Left renal cortex interstitium (tissue), 4 donors: ENCODE measurements at regions not wholly inside any gene's neighbourhood (a gene's known extent, or its start where the extent isn't known, plus 50 kb on each side); places are given as distances from the start of the nearest gene placed in this dataset.
A peak's percentile ranks its signal among the peaks of the same experiment; 100 is the strongest.
"Not testable (repeated sequence)": the region's sequence is repeated elsewhere in the genome, so short reads cannot be mapped to it uniquely, and the experiment has no call there.

Experiments
- DNase-seq, 4 donors: peaks; one replicate each; pipeline ENCODE4 v3.0.0-alpha.2; 2013; ENCODE audit warnings: low read depth in 4 of 4, low spot score in 2 of 4, missing footprints in 1 of 4

DNA sequence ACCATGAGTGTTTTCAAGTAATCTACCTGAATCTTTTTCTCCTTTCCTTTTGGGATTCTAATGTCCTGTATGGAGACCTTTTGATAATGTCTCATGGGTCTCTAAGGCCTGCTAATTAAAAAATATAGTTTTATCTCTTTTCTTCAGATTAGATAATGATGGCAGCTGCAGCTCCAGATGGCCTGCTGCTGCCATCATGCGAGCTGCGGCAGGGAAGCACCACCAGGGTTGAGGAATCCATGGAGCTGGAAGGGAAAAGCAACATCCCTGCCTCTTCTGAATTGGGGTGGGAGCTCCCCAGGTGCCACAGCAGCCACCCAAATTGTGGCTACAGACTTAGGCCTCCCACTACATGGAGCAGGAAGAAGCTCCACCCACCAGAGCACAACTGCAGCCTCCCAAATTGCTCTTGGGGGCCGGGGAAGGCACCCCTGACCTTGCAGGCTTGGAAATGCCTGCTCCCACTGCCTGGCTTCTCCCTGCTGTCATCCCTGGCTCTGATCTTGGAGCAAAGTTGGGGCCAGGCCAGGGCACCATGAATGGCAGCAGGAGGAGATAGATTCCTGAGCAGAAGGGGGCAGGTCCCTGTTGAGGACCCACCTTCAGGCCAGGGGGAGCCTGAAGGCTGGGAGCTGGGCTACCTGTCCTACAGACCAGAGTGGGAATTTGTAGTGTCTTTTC, 189.6 kb upstream of the MAN1A1 start:
- no peak for DNase-seq

GRCh38 chr6:119536666-119537065, 187.1 kb upstream of the MAN1A1 start:
- no peak for DNase-seq

GRCh38 chr6:119535332-119535731, 185.8 kb upstream of the MAN1A1 start:
- no peak for DNase-seq

GRCh38 chr6:119533603-119534279, 184.2 kb upstream of the MAN1A1 start:
- no peak for DNase-seq

GRCh38 chr6:119527231-119527578, 177.6 kb upstream of the MAN1A1 start:
- DNase-seq = no peak

GRCh38 chr6:119526561-119527230, 177.1 kb upstream of the MAN1A1 start:
- DNase-seq = no peak

DNA sequence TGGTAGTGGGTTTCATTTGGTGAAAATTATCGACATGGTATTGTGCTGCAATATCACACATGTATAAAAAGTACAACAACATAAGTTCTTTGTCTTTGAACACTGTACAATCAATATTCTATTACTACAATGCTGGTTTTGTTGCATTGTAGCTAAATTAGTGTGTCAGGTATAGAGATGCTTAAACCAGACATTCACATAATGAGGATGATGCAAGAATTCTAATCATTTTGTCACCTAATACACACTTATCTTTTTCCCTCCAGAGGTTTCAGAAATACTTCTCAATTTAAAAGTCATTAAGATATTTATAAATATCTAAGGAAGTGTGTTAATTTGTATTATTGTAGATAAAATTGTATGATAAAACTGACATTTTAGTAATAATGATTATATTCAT, 174.8 kb upstream of the MAN1A1 start:
- no peak for DNase-seq

GRCh38 chr6:119523556-119523955, 174.0 kb upstream of the MAN1A1 start:
- DNase-seq = no peak

DNA sequence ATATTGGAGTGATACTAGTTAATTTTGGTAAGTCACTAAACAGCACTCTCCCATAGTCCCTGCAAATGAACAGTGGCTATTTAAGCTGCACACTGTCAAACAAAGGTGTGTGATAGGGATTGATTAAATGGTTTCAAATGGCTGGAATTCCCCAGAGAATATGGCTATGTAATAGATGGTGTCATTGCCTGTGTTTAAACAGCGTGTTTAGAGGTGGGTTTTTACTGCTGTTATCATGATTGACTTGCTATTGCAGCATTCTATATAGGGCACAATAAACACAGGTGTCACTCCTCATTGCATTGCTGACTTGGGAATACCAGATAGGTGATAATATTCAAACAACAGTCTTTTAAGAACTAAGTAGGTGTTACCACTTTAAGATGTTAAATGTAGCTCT, 171.7 kb upstream of the MAN1A1 start:
- no peak for DNase-seq

DNA sequence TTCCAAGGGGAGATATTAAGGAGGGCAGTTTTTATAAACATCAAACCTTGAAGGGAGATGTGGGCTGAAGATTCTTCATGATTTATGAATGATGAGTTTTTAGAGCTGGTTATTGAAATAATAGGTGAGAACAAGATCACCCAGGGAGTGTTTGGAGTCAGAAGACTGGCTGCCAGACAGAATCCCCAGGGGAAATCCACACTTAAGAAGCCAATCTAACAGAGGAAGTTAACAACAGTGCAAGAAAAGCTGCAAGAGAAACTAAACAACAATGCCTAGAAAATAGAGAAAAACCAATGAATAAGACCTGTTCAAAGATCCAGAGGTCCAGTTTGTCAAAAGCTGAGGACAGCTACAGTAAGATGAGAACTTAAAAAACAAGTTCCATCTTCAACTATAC, 167.9 kb upstream of the MAN1A1 start:
- no peak for DNase-seq

DNA sequence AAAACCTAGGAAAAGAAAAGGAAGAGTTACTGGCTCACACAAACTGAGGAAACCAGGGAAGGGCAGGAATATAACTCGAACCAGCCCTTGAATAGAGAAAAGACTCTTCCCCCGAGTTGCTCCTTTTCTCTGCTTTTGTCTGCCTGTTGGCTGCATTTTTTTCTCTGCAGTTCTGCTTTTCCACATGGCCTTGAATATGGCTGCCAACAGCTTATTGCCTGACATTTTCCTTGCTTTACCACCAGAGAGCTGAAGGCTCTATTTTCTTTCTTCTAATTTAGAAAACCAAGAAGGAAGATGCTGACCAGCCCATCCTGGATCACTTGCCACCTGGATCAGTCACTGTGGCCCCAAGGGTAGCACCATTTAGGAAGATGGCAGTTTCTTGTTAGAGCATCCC, 164.8 kb upstream of the MAN1A1 start:
- no peak for DNase-seq

GRCh38 chr6:119511024-119511423, 161.5 kb upstream of the MAN1A1 start:
- no peak for DNase-seq

DNA sequence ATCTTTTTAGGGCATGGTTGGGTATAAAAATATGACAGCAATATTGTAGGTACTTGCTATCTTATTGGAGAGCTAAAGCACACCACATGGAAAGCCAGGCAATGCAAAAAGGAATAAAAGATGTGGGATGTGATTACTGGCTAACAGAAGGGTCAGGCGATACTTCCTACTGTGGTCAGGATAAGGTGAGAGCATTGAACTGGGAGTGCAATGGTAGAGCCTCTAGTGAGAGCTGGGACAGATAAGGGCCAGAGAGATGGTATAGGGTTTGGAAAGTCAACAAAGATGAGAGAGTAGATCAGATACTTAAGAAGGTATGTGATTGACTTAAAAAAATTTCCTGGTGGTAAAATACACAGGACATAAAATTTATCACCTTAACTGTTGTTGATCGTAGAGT, 160.7 kb upstream of the MAN1A1 start:
- DNase-seq = no peak

GRCh38 chr6:119506631-119507174, 157.1 kb upstream of the MAN1A1 start:
- no peak for DNase-seq

DNA sequence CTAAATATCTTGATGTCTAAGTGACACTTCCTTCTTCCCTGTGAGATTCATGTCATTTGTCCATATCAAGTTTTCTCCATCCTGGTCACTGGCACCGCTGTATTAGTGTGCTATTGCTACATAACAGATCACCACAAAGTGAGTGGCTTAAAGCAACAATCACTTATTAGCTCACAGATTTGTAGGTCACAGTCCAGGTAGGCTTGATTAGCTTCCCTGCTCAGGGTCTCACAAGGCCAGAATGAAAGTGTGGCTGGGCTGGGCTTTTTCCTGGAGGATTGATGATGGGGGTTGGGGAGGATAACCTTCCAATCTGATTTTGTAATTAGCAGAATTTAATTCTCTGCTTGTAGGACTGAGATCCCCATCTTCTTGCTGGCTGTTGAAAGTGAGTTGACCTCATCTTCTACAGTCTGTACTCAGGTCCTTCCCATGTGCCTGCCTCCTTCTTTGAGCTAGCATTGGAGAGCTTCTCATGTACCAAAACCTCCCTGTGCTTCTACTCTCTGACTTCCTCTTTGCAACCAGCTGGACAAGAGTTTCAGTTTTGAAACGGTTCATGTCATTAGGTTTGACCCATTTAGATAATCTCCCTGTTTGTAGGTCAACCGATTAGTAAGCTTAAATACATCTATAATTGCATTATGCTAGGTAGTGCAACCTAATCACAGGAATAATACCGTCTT, 152.4 kb upstream of the MAN1A1 start:
- DNase-seq = no peak

GRCh38 chr6:119499797-119500196, 150.2 kb upstream of the MAN1A1 start:
- DNase-seq = no peak

DNA sequence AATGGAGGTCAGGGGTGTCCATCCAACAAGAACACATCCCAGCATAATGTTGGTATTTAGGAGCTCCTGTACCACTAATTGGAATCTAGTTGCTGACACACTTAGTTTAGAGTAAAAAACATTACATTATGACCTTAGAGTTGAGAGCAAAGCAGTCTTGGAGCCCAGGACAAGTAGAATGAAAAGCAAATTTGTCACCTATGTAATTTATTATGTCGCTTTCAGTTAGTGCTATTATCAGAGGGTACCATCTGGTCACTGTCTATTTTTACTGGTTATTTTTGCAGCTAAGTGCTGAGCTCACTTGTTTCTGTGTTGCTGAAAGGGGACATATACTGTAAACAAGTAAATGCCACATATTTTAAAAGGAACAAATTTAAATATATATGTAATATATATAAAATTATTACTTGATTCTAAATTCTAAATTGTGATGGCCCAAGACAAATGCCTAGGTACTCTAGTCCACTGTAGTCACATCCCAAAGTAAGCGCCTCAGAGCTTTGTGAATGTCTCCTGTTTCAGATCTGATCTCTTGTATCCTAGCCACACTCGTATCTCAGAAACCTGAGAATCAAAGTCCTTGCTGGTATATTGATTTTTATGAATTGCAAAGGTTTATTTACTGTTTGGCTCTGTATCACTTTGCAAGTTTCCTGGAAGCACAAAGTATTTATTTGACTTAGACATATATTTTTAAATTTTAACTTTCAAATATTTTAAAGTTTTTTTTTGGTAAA, 148.6 kb upstream of the MAN1A1 start:
- no peak for DNase-seq

DNA sequence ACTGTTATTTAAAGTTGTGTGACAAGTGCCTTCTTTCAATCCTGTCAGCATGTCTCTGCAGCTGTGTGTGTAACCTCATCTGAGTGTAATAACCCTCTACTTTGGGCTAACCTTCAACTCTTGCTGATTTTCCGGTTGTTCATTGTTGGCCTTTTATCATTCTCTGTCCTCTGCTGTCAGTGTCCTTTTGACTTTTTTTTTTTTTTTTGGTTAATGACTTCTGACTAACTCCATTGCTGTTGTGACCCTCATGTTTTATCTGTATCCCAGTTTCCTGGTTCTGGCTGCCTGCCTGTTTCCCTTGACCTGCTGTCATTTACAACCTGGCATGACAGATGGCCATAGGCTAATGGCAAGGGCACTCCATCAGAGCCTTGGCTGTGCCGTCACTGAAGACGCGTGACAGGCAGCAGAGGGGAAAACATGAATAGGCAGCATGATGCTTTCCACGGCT, 145.7 kb upstream of the MAN1A1 start:
- peak in 1 of 4 donors; percentile 4 for DNase-seq

DNA sequence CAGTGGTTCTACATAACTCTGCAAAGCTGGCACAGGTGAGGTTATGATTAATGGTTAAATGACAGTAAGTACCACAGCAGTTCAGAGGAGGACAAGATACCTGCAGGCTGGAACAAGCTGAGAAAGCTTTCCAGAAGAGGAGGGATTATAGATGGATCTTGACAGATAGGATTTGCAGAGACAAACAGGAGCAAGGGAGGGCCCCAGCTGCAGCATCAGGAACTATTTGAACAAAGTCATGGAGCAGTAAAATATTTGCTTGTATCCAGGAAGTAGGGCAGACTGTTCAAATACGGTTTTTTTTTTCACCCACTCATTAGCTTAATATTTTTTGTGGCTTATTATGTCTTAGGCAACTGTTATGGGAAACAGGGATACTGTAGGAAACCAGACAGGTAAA, 144.4 kb upstream of the MAN1A1 start:
- DNase-seq = no peak

DNA sequence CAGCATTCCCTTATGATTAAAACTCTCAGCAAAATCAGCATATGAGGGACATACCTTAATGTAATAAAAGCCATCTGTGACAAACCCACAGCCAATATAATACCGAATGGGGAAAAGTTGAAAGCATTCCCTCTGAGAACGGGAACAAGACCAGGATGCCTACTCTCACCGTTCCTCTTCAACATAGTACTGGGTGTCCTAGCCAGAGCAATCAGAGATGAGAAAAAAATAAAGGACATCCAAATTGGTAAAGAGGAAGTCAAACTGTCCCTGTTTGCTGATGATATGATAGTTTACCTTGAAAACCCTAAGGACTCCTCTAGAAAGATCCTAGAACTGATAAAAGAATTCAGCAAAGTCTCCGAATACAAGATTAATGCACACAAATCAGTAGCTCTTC, 141.6 kb upstream of the MAN1A1 start:
- not testable (repeated sequence) for DNase-seq
